Ascending aorta (tissue), 2 donors: ENCODE measurements at regions not wholly inside any gene's neighbourhood (a gene's known extent, or its start where the extent isn't known, plus 50 kb on each side); places are given as distances from the start of the nearest gene placed in this dataset.

Experiments used
- DNase-seq, 2 donors: peaks; one replicate each; pipeline ENCODE4 v3.0.0-alpha.2; 2019; ENCODE audit warnings: low spot score in 2 of 2
- H3K27ac ChIP-seq, 2 donors: fragments of 200-600 bp; sonication (generic); one replicate each; pipeline ENCODE4 v1.5.1; 2016 to 2017; ENCODE audit warnings: mild to moderate bottlenecking in 1 of 2
- H3K27me3 ChIP-seq: fragments of 200-600 bp; sonication (generic); one replicate; pipeline ENCODE4 v1.5.1; 2017
- H3K36me3 ChIP-seq, 2 donors: fragments of 200-600 bp; sonication (generic); one replicate each; pipeline ENCODE4 v1.5.1; 2016
- H3K4me1 ChIP-seq, 2 donors: fragments of 200-600 bp; sonication (generic); one replicate each; pipeline ENCODE4 v1.5.1; 2016 to 2017; ENCODE audit warnings: mild to moderate bottlenecking in 1 of 2
- H3K4me3 ChIP-seq, 2 donors: fragments of 200-600 bp; sonication (generic); one replicate each; pipeline ENCODE4 v1.5.1; 2016 to 2017; ENCODE audit warnings: mild to moderate bottlenecking in 1 of 2
- H3K9me3 ChIP-seq, 2 donors: fragments of 200-600 bp; sonication (generic); one replicate each; pipeline ENCODE4 v1.5.1; 2016
- intact Hi-C: fragments of 100-400 bp; cut with DNase I; formaldehyde crosslinking; loops from one replicate; pipeline ENCODE4 v1.15.1; 2023
- TF ChIP-seq, protein P1 (sequence below), 3 experiments: fragments of 200-600 bp in 2 of 3; fragments of 450-650 bp in 1 of 3; sonication (generic) in 2 of 3; IDR thresholded peaks; one replicate each; pipeline ENCODE4 v1.5.1; 2016 to 2019; ENCODE audit warnings: antibody characterized with exemption in 3 of 3, mild to moderate bottlenecking in 1 of 3, moderate library complexity in 1 of 3

DNA sequence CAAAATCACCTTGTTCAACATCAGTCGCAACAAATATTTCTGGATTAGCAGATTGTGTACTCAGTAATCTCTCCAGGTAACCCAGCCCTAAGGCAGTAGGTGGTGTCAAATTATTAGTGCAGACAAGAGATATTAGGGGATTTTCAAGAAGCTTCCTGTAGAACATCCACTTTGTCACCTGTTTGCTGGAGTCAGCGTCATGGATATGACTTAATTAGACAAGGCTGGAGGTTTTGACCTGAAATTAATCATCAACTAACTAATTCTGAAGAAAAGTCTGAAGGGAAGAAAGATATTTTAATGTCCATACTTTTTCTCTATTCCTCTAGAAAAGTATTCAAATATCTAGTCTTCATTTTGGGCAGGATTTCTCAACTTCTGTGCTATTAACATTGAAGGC, 91.4 kb upstream of the CCDC112 start:
- DNase-seq = no peak
- Histone ChIP-seq H3K27me3 (no peaks in the 10 kb centered on the region), H3K4me1 (no peaks in the 10 kb centered on the region), H3K36me3 (no peaks in the 10 kb centered on the region), H3K4me3 (no peak overlapping the region), H3K9me3 (no peaks in the 10 kb centered on the region), H3K27ac (no peak overlapping the region)
- intact Hi-C loops = no loop called here
- TF ChIP-seq, protein P1, sequence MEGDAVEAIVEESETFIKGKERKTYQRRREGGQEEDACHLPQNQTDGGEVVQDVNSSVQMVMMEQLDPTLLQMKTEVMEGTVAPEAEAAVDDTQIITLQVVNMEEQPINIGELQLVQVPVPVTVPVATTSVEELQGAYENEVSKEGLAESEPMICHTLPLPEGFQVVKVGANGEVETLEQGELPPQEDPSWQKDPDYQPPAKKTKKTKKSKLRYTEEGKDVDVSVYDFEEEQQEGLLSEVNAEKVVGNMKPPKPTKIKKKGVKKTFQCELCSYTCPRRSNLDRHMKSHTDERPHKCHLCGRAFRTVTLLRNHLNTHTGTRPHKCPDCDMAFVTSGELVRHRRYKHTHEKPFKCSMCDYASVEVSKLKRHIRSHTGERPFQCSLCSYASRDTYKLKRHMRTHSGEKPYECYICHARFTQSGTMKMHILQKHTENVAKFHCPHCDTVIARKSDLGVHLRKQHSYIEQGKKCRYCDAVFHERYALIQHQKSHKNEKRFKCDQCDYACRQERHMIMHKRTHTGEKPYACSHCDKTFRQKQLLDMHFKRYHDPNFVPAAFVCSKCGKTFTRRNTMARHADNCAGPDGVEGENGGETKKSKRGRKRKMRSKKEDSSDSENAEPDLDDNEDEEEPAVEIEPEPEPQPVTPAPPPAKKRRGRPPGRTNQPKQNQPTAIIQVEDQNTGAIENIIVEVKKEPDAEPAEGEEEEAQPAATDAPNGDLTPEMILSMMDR (IDR thresholded peaks at IDR 0.05) = no peak

GRCh38 chr5:115386657-115387056, 90.2 kb upstream of the CCDC112 start:
- Histone ChIP-seq H3K9me3 (no peaks in the 10 kb centered on the region), H3K36me3 (no peaks in the 10 kb centered on the region), H3K4me1 (no peaks in the 10 kb centered on the region), H3K4me3 (no peak overlapping the region), H3K27me3 (no peaks in the 10 kb centered on the region), H3K27ac (no peak overlapping the region)
- TF ChIP-seq, protein P1 (IDR thresholded peaks at IDR 0.05) = no peak
- intact Hi-C loops = no loop called here
- no peak for DNase-seq

DNA sequence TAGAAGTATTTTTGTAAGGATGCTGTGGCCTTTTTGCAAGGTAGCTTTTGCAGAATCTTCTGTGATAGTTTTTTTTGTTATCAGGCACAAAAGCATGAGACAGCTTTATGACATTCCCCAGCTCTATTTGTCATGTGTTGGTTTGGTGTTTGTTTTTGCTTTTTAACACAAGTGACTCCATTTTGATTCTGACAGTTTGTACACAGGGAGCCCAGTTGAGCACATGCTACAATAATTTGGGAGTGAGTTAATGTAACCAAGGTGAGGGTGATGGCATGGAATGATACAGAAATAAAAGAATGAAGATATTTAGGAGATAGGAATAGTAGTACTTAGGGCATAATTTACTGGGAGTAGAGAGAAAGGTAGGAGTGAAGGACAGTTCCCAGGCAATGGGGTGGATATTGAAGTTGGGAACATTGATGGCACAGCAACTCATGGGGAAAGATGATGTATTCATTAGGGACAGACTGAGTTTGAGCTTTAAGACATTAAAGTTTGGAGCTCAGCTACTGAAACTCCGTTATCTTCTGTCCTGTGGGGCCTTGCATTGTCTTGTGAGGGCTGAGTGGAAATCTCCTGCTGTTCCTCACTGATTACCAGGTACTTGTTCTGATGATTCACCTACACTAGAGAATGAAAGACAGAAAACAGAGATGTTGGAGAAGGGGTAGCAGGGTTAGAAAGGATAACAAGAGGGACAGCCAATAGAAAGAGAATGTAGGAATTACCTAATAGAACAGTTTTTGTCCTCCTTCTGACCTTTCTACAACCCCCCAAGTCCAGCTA, 88.3 kb upstream of the CCDC112 start:
- Histone ChIP-seq H3K9me3 (no peaks in the 10 kb centered on the region), H3K27ac (no peak overlapping the region), H3K4me1 (no peaks in the 10 kb centered on the region), H3K4me3 (no peak overlapping the region), H3K27me3 (no peaks in the 10 kb centered on the region), H3K36me3 (no peaks in the 10 kb centered on the region)
- intact Hi-C loops = no loop called here
- no peak for DNase-seq
- TF ChIP-seq, protein P1 (IDR thresholded peaks at IDR 0.05) = no peak

DNA sequence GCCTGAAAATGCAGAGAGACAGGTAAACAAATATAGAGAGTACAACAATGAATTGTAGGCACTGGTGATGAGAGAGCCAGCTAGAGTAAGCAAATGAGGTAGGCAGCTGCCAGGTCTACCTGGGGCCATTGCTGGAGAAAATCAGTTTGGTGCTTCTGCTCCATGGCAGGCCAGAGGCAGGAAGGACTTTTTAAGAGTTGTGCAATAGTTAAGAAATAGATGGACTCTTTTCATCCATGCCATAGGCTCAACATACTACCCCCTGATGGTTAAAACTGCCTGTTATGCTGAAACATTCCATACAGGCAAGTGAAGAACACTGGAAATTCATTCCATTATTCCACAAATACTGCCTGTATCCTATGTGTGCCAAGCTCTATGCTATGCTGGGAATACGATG, 86.5 kb upstream of the CCDC112 start:
- no peak for DNase-seq
- intact Hi-C loops = no loop called here
- no peaks in the 10 kb centered on the region for H3K9me3 ChIP-seq
- TF ChIP-seq, protein P1 (IDR thresholded peaks at IDR 0.05) = no peak
- H3K27ac ChIP-seq = no peak overlapping the region
- no peaks in the 10 kb centered on the region for H3K4me1 ChIP-seq
- H3K4me3 ChIP-seq = no peak overlapping the region
- no peaks in the 10 kb centered on the region for H3K36me3 ChIP-seq
- H3K27me3 ChIP-seq = no peaks in the 10 kb centered on the region

- Histone ChIP-seq H3K4me3 (no peak overlapping the region), H3K27me3 (no peaks in the 10 kb centered on the region), H3K36me3 (no peaks in the 10 kb centered on the region), H3K9me3 (no peaks in the 10 kb centered on the region), H3K27ac (no peak overlapping the region), H3K4me1 (no peaks in the 10 kb centered on the region)
- TF ChIP-seq, protein P1 (IDR thresholded peaks at IDR 0.05) = no peak
- DNase-seq = no peak
- intact Hi-C loops = no loop called here
Measured at GRCh38 chr5:115381911-115382662, 85.6 kb upstream of the CCDC112 start.
